PC-3 (cell line): ENCODE measurements at regions not wholly inside any gene's neighbourhood (a gene's known extent, or its start where the extent isn't known, plus 50 kb on each side); places are given as distances from the start of the nearest gene placed in this dataset.

Experiments
- CTCF ChIP-seq: fragments of 300-600 bp; sonication (generic); conservative IDR thresholded peaks from 2 replicates; pipeline ENCODE4 v1.5.1; 2017; ENCODE audit warnings: antibody characterized with exemption, low read depth, mild to moderate bottlenecking, low read length
- EZH2 ChIP-seq: fragments of 300-600 bp; sonication (generic); IDR thresholded peaks from one replicate; pipeline ENCODE4 v1.6.1; 2017; ENCODE audit warnings: antibody characterized with exemption, mild to moderate bottlenecking, low read length; ENCODE audit not compliant: unreplicated experiment

- TF ChIP-seq EZH2 (no peak), CTCF (no peak)
These were observed 73.9 kb upstream of the NCKAP5 start for GRCh38 chr2:133641942-133642725.
